ENCODE measurements at regions not wholly inside any gene's neighbourhood (a gene's known extent, or its start where the extent isn't known, plus 50 kb on each side); places are given as distances from the start of the nearest gene placed in this dataset.

DNA sequence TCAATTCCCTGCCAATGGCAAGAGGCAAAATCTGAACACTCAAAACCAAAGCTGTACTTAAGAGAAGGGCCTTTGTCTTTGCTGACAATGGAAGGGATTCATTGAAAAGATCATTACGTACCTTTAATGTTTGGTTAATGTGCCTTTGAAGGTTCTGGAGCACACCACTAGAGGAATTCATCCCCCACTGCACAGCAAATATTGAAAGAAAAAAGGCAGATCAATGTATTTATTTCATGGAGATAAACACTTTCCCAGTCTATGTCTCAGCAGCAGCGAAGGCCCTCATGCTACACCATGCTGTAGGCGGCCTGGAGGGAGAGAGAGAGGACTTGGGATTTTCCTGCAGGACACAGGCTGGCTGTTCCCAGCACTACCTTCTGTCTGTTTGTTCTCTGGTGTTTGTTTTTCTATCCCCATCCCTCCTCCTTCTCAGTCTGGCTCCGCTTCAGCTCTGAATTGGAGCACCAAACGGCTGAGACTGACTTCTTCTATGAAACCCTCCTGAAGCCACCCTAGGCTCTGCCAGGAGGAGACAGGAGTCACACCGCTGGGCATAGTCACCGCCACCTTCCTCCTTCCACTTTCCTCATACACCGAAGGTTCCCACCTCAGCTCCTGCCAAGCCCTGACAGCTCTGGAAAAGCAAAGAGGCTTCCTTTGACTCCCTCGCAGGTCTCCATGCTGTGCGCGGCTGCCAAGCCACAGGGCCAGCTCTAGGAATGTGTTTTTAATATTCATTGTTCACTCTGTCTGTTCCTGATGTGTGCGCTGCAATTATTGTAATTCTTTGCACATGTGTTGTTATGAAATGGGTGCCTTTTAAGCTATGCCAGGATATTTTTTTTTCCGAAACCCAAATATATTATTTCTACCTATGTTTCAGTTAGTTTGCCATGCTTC lies 301.5 kb downstream of the FZD1 start (continued):
- TF ChIP-seq ZNF552 (CRISPR knock-in tag; IDR thresholded peaks at IDR 0.05; ENCODE audit: borderline replicate concordance), result no peak
- TF ChIP-seq RBFOX2 (IDR thresholded peaks at IDR 0.05; ENCODE audit: low read depth, low read length), result peak; percentile 40; the same call in 1 of the 2 replicates
- TF ChIP-seq MTA3 (CRISPR knock-in tag; IDR thresholded peaks at IDR 0.05), result no peak
- TF ChIP-seq PRPF4 (IDR thresholded peaks at IDR 0.05; ENCODE audit: low read depth, low read length, poor library complexity, severe bottlenecking), result no peak
- no peak for TF ChIP-seq ZNF781 (CRISPR knock-in tag; IDR thresholded peaks at IDR 0.05; ENCODE audit: borderline replicate concordance, not compliant biosample characterization)
- TF ChIP-seq ZBTB38 (CRISPR knock-in tag; IDR thresholded peaks at IDR 0.05), result no peak
- TF ChIP-seq, protein P1, sequence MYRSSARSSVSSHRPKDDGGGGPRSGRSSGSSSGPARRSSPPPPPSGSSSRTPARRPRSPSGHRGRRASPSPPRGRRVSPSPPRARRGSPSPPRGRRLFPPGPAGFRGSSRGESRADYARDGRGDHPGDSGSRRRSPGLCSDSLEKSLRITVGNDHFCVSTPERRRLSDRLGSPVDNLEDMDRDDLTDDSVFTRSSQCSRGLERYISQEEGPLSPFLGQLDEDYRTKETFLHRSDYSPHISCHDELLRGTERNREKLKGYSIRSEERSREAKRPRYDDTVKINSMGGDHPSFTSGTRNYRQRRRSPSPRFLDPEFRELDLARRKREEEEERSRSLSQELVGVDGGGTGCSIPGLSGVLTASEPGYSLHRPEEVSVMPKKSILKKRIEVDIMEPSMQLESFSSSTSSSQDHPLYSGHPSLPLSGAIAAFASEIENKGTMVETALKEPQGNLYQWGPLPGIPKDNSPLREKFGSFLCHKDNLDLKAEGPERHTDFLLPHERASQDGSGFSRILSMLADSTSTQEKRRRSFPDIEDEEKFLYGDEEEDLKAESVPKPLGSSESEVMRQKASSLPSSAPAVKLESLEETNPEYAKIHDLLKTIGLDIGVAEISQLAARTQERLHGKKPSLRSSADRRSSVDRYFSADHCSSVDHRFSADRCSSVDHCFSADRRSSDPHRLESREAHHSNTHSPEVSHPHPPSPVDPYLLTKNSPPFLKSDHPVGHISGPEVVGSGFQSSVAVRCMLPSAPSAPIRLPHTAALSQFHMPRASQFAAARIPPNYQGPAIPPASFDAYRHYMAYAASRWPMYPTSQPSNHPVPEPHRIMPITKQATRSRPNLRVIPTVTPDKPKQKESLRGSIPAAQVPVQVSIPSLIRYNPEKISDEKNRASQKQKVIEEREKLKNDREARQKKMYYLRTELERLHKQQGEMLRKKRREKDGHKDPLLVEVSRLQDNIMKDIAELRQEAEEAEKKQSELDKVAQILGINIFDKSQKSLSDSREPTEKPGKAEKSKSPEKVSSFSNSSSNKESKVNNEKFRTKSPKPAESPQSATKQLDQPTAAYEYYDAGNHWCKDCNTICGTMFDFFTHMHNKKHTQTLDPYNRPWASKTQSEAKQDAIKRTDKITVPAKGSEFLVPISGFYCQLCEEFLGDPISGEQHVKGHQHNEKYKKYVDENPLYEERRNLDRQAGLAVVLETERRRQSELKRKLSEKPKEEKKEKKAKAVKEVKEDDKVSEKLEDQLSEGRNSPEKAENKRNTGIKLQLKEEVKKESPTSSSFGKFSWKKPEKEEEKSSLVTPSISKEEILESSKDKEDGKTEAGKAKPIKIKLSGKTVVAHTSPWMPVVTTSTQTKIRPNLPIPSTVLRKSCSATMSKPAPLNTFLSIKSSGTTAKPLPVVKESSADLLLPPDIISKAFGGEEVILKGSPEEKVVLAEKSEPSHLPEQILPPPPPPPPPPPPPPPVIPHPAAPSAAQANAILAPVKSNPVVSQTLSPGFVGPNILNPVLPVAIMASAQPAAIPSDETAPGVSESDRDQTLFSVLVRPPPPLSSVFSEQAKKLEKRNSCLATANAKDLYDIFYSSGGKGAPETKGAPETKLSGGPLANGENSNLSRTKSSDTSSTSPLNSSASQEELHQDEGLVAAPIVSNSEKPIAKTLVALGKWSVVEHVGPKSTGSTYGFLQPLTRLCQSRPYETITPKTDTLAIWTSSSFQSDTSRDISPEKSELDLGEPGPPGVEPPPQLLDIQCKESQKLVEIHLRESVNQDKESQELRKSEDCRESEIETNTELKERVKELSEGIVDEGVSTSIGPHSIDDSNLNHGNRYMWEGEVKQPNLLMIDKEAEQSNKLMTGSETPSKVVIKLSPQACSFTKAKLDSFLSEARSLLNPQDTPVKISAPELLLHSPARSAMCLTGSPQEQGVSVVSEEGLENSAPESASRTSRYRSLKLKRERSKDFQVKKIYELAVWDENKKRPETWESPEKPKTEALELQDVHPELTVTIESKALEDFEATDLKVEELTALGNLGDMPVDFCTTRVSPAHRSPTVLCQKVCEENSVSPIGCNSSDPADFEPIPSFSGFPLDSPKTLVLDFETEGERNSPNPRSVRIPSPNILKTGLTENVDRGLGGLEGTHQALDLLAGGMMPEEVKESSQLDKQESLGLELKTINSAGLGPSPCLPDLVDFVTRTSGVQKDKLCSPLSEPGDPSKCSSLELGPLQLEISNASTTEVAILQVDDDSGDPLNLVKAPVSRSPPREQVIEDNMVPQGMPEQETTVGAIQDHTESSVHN (CRISPR knock-in tag; IDR thresholded peaks at IDR 0.05), result no peak
- TF ChIP-seq ZNF180 (CRISPR knock-in tag; IDR thresholded peaks at IDR 0.05; ENCODE audit: borderline replicate concordance, low read depth), result no peak
- TF ChIP-seq ZNF430 (CRISPR knock-in tag; IDR thresholded peaks at IDR 0.05), result no peak
- no peak for TF ChIP-seq ZBTB42 (CRISPR knock-in tag; IDR thresholded peaks at IDR 0.05)
- TF ChIP-seq PAF1 (CRISPR knock-in tag; IDR thresholded peaks at IDR 0.05), result no peak
- TF ChIP-seq BHLHE40 (IDR thresholded peaks at IDR 0.05; ENCODE audit: low read length), result 0 out of 2 replicates have a peak, but pooled peaks have one; percentile 7
- TF ChIP-seq, protein P2, sequence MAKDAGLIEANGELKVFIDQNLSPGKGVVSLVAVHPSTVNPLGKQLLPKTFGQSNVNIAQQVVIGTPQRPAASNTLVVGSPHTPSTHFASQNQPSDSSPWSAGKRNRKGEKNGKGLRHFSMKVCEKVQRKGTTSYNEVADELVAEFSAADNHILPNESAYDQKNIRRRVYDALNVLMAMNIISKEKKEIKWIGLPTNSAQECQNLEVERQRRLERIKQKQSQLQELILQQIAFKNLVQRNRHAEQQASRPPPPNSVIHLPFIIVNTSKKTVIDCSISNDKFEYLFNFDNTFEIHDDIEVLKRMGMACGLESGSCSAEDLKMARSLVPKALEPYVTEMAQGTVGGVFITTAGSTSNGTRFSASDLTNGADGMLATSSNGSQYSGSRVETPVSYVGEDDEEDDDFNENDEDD (CRISPR knock-in tag; IDR thresholded peaks at IDR 0.05; ENCODE audit: borderline replicate concordance), result no peak
- no peak for TF ChIP-seq SRF (IDR thresholded peaks at IDR 0.05; ENCODE audit: low read depth, low read length)
- no peak for TF ChIP-seq PHF20 (CRISPR knock-in tag; IDR thresholded peaks at IDR 0.05)
- no peak for TF ChIP-seq AGO1 (IDR thresholded peaks at IDR 0.05; ENCODE audit: low read depth, low read length, poor library complexity, severe bottlenecking)
- TF ChIP-seq AHR (CRISPR knock-in tag; IDR thresholded peaks at IDR 0.05), result no peak
- TF ChIP-seq PCBP2 (optimal IDR thresholded peaks at IDR 0.05; ENCODE audit: low read depth, low read length, poor library complexity, severe bottlenecking), result no peak
- no peak for TF ChIP-seq HNRNPK (IDR thresholded peaks at IDR 0.05; ENCODE audit: low read depth, low read length, poor library complexity, severe bottlenecking)

Data from HepG2 (cell line).